Islet precursor cell (in vitro differentiated cells): ENCODE measurements at regions not wholly inside any gene's neighbourhood (a gene's known extent, or its start where the extent isn't known, plus 50 kb on each side); places are given as distances from the start of the nearest gene placed in this dataset.
A peak's percentile ranks its signal among the peaks of the same experiment; 100 is the strongest.

Experiments
- DNase-seq: peaks from one replicate; pipeline ENCODE4 v3.0.0-alpha.2; 2018

DNA sequence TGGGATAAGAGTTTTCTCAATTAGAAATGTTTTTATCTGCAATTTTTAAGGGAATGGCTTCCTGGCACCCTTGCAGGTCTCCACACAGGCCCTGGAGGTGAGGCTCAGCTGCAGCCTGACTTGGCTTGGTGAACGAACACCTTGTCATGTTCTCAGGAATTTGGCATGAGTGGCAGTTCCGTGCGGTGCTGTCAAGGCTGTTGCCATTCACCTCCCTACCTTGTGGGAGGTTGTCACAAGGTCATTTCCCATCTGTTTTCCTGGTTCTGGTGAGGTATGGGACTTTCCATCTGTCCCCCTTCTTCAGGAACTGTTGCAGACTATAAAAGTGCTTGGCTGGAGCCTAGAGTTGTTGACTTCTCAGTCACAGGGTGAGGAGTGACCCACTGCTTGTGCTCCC lies 82.9 kb downstream of the ELOVL4 start:
- DNase-seq = no peak

DNA sequence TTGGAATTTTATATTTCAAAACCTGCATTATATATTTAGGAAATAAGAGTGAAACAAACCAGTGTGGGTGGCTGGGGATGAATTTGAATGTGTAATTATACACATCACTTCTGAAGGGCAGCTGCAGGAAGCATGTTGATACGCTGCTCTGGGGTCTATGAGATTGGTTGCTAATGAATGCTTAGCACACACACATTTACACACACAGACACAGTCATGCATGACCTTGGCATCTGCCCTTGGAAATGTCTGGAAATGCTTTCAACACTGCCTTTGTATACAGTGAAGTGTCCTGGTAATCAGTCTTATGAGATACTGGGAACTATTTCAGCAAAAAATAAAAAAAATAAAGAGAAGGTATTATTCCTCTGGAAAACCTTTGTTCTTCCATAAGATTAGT lies 83.4 kb downstream of the ELOVL4 start:
- DNase-seq = no peak

DNA sequence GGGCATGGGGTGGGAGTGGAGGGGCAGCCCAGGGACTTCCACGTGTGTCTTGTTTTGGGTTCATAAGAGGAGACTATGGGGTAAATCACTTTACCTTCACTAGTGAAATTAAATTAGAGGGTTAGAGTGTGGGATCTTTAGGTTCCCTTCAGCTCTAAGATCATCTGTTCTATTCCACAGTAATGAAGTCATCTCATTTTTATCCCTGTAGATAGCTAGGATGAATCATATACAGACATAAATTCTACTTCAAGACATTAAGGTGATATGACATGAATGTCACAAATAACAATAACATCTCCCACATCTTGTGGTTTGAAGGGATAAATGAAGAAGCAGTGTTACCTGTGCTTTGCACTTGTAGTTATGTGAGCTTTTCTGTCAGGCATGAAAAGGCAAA lies 83.8 kb downstream of the ELOVL4 start:
- no peak for DNase-seq

DNA sequence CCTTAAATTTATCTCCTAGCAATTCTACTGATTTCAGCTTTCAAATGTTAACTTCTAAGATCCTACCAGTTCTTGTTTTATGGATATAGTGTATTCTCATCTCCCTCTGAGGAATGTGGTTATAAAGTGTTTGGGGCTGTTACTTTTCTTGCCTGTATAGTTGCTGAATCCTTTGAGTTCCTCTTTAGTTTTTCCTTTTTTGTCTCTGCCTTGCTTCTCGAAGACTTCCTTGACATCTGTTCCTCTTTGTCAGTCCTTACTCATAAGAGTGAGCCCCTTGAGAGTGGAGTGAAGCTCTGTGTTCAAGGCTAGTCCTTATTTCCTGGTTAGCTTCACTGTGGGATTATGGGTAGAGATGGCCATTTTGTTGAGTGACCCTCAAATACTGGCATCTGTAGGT lies 84.6 kb downstream of the ELOVL4 start:
- no peak for DNase-seq

DNA sequence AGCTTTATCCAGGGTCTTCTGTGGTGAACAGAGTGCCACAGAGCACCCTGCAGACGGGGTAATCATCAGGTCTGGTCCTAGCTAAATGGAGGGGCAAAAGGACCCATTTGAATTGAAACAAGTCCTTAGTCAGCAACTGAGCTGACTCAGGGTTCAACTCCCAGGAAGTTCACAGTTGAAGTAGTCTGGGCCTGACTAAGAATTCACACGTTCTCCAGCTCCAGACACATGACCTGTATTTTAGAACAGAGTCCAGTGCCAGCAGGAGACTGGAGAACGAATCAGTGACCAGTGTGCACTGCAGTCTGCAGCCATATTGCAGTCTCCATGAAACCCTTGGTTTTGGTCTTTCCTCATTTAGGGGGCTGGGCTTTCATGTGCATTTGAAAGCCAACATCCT lies 85.2 kb downstream of the ELOVL4 start:
- DNase-seq = no peak

DNA sequence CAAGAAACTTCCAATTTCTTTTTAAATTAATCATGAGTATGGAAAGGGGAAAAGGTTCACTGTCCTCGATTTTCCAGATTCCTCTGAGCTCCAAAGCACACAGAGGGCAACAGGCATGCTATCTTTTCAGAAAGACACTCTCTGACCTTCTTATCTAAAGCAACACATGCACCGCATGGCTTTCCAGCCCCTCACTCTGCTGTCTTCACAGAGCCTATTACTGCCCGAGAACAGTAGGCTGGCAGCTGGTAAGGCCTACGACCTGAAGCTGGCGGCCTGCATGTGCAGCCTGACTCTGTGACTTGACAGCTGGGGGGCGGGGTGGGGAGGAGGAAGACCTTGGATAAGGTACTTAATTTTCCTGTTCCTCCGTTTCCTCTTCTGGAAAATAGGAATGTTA lies 86.3 kb downstream of the ELOVL4 start:
- DNase-seq = no peak

DNA sequence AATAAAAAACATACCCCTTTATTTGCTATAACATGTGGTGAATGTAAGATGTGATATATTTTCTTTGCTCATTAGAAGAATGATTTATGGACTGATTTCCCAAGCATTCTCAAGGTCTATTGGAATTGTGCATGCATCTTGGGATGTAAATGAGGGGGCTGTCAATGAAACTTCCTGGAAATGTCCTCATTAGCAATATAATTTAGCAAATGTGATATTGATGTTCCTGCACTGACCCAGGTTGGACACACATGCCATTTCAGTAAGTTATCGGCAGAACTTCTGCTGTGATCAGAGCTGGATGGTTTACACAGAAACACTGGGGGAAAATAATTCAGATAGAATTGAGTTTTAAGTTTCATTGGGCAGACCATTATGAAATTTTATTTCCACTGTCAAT lies 99.9 kb downstream of the ELOVL4 start:
- no peak for DNase-seq

DNA sequence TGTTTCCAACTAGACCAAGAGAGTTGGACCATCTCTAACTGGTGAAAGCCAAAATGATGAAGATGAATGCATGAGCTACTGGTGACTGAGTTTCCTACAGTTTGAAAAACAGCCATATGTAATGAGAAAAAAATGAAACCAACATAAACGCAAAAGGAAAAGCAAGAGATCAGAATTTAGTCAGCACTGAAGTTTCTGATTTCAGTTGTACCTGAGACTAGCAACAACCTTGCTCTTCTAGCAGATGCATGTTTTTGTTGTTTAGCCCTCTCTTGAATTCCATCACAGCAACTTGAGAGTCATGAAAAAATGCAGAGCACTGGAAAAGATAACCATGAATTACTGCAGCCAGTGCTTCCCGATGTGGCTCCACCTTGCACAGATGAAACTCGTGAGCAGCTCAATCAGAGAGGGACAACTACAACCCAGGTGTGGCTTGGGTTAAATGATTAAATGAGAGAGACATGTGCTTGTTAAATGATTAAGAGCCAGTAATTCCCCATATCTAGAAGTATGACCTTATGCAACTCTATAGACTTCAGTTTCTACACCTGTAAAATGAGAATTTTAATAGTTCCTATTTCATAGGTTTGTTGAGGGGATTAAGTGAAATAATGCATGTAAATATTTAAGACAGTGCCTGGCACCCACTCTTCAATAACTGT lies 104.8 kb downstream of the ELOVL4 start:
- no peak for DNase-seq

DNA sequence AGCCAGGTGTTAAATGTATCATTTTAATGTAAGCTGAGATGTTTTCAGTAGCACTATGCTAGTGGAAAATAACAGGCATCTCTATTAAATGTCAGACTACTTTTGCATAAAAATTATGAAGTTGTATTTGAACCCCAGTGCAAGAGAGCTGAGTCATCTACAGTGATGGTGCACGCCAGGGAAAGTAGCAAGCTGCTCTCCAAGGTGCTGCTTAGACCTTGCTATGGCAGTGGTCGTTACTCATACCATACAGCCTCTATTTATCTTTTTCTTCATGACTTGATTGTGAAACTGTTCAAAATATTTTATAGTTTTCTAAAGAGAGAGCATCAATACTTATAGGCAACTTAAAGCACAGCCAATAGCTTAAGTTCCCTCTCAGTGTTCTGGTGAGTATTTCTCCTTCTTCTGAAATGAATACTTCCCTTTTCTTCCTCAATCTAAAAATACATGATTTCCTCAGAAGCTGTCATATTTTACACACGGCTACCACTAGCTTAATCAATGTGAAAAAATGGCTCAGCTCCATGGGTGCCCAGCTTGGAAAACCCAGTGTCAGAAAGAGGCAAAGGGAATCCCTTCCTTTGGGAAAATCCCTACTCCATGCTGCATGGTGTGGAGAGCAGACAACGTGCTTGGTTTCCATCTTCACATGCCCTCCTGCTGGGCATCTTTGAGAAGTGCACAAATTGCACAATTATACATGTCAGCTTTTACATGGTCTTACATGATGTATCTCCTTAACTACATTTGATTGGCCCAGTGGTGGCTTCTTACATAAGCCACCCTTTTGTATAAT lies 105.6 kb downstream of the ELOVL4 start:
- no peak for DNase-seq

DNA sequence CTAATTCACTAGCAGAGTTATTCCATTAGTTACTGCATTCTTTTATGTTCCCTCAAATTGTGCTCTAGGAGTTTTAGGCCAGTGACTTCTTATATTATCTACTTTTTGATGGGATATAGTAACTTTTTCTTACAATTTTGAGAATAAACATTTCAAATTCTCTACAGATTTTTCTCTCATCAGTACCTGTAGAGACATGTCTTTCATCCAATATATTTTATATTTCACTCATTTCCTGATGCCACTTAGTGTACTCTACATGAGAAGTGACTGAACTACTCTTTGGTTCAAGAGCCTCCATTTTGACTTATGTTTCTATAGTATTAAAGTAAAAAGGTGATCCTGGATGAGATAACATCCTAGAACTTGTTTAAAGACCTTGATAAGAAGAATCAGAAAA lies 108.5 kb downstream of the ELOVL4 start:
- no peak for DNase-seq

DNA sequence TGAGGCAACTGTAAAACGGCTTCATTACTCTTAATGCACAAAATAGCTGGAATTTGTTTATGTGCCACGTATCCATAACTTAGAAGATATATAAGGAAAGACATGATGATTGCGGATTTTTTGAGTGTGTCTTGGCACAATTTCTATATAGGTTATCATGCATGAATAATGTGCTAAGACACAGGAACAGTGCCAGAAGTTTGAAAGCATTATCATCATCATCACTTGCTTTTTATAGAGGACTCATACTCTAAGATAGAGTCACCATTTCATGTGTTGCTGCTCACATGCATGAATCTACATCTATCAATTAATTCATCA lies 113.4 kb downstream of the ELOVL4 start:
- no peak for DNase-seq

DNA sequence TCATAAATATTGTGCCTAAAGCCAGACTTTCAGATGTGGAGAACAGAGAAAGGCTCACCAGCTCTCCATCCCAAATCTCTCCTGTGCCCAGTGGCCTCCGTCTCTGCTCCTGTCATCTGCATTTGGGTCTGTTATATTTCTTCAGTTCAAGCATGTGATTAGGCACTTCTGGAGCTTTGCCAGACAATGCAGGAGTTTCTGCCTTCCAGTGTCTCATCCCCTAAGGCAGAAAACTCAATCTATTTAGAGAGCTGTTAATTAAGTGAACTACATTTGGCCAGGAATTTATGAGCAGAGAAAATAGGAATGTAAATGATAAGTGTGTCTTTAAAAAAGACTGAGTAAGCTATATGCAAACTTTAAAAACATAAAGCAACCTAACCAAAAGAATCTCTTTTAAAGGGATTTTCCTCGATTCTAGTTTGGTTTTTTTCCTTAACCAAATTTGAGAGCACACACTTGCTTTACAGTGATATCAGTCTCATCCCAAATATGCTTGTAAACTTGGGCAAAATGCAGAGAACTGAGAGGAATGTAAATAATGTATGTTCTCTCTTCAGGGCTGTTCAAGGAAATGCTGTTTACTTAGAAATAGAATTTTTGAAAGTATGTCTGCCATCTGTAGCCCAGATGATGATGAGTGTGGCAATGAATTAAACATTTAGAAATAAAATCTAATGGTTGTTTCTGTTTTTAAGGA lies 113.9 kb downstream of the ELOVL4 start:
- peak; percentile 82 for DNase-seq

DNA sequence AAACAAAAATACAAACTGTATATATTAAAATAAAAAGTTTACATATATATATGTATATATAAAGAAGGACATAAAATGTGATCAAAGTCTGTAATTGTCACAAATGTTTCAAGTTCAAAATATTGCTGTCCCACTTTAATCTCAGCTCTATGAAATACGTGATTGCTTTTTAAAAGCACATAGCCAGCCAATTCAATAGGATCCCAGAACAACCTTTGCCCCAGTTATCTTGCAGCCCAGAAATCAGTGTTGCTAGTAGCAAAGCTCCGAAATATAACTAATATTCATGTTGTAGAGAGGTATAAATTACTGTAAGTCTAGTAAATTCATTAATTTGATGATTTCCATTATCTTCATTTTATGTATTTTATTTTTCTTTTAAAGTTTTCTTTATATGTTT lies 114.6 kb downstream of the ELOVL4 start:
- no peak for DNase-seq

DNA sequence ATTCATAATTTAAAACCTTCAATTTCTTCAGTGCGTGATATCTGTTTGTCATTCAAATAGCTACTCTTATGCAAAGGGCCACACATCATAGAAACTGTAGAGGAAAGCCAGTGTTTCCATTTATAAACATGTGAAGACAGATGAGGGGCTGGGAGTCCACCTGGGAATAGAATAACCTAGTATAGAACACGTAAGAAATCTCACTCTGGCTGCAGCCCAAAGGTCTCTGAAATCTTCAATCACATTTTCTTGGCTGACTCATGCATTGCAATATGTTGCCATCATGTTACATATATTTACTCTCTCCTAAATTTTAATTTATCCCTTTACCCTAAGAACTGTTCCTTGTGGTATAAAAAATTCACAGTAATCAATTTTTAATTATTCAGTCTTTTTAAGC lies 123.2 kb downstream of the ELOVL4 start:
- no peak for DNase-seq

DNA sequence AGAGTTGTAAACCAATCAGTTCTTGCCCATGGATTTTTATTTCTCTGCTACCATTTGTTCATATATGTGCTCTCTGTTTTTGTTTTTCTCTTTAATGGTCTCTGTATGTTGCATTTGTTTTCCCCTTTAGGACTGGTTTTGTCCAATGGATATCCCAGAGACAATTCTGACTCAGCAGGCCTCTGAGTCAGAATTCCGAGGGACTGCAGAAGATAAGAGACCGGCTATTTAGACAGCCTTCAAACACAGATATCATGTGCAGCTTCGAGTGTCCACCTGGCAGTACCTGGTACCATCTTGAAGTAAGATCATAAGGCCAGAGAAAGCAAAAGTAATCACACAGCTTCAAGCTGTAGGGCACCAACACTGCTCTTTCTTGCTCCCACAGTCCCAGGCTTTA lies 125.5 kb downstream of the ELOVL4 start:
- peak; percentile 76 for DNase-seq

DNA sequence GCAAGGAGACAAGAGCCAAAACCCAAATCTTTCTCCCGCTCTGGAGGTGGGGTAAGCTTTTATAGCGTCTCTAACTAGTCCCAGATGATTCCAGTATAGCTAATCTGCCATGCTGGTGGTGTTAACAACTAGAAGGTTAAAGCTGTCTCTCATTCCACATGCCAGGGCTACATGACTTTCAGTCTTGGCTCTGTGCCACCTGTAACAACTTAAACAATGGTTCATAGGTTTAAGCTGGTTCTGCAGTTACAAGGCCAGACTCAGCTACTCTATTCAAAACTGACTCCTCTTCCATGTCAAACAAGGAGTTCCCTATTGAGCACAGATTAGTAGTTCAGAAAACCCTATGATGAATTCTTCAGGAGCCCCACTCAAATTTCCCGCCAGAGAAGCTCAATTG lies 128.9 kb downstream of the ELOVL4 start:
- no peak for DNase-seq

DNA sequence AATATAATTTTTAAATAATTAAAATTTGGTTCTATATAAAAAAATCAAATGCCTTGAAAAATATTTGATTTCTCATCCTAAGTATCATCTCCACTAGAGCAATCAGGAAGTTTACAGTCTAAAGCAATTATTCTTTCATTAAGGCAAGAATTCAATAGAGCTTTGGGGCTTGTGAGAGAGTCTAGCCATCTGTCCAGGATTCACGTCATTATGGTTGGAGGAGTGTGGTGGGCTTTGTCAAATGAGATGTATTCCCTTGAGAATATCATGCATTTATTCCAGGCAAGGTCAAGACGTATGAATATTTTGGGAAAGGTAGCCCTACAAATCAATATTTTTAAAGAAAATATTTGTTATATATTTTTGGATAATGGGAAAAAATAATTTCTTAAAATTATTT lies 132.4 kb downstream of the ELOVL4 start:
- DNase-seq = no peak

DNA sequence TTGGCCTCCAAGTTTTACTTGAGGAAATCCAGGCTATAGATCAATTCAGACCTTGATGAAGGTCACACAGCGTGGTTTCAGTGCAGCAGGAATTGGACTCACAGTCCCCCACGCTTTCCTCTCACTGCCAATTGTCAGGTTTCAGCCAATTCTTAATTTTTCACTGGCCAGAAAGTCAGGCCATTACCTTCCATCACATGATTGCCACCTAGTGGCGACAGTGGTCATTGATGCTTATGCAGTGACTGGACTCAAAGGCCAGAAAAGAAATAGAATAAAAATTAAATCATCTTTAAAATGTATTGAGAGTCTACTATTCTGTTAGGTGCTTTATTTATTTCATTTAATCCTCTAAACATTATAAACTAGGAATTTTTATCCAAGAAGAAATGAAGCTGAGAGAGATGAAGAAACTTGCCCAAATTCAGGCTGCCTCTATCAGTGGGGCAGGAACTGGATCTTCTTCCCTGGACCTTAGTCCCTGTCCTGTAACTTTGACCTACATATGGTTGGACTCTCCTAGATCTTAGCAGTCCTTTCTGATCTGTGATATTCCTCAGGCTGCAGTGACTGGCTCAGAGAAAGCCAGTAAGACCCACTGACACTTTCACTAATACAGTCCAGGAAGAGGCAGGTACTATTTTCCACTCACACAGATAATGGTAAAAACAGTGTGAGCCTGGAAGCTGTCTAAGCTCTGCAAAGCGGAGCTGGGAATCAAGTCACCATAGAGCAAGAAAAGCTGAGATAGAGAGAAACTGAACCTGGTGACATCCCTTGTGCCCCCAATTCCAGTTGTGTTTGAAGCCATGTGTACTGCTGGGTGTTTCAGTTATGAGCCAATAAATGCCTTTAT lies 133.3 kb downstream of the ELOVL4 start:
- peak; percentile 81 for DNase-seq

DNA sequence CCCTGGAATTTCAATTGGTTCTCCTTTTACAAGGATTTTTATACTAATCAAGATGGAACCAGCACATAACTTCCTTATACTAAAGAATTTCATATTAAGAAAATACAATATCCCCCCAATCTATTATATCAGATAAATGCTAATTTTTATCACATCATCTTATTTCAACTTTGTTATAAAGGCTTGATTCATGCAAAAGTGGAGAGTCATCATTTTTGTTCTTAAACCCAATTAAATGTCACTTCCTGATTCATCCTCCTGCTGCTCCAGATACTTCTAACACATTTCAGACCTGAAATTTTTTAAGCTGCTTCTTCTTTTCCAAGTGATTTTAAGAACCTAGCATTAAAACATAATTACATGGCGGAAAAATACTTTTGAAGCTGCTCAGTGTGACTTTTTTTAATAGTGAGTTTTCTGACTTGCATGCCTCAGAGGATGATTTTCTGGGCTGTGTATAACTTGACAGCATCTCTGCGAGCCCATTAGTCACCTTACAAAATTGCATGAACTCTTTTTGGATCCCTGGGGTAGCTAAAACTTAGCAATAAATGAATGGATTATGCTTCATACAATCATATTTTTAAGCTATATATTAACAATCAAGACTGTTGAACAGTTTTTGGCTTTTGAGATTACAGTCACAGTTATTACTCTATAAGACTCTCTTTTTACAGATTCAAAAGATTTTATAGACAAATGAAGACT lies 134.1 kb downstream of the ELOVL4 start:
- DNase-seq = no peak

DNA sequence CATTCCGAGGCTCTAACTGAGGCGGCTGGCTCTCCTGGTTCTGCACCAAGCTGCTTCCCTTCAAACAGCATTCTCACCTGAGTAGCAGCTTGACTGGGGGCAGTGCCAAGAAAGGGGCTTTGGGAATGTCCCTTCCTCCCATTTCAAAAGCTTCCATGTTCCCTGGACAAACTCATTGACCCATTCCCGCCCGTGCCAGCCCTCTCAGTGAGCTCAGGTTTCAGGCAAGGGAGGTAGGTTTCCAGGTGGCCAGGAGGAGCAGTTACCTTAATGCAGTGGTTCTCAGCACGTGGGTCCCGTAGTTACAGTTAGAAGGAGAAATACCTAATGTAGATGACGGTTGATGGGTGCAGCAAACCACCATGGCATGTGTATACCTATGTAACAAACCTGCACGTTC lies 135.2 kb downstream of the ELOVL4 start:
- DNase-seq = no peak

DNA sequence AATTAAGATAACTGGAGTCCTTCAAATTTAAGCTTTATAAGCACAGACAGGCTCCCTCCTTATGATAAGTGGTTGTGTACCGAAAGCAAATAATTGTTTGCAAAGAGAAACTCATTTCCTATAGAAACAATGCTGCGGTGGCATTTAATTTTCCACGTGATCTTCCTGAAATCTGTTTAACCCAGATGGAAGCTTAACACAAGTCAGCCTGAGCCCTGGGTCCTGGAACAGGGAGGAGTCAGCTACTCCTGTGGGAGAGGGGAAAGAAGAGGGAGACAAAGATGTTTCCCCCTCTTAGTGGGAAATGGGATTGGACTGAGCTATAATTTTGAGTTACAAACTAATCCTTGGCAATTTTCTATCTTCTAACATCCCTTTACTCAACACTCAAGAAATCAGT lies 136.5 kb downstream of the ELOVL4 start:
- no peak for DNase-seq

DNA sequence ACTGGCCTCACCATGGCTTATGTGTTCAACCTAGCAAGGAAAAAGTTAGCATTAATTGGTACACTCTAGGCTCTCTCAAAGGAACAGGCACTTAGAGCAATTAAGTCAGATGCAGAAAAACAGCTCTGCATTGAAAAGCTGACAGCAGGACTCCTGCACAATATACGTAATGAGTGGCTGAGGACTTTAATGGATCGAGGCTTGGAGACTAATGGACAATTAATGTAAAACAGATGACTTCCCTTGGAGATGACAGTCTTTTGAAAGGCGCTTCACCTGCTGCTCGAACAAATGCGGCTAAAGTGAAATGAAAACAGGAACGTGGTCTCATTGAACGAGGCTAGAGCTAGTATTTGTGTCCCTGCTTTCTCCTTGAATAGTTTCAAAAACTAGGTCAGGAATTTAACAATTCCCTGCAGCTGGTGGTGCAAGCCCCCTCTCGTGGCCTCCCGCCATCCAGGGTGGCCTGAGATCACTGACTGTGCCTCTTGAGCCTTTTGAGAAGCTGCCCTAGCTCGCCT lies 137.1 kb downstream of the ELOVL4 start:
- DNase-seq = peak; percentile 88

DNA sequence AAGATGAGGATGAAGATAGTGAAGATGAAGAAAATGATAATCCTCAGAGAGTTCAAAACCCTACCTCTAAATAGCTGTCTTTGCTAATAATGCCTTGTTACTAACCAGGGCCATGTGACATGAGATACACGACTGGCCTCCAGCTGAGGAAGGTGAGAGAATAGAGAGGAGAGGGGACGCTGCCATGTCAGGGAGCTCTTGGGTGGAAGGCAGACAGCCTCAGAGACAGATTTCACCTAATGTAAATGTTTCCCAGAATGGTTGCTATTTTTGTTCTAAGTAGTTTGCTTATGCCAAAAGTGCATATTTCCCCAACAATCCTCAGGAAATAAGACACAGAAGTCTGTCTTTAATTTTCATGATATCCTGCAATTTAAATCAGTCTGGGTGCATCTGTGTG lies 138.4 kb downstream of the ELOVL4 start:
- no peak for DNase-seq
